OCI-LY1 (cell line): ENCODE measurements at regions not wholly inside any gene's neighbourhood (a gene's known extent, or its start where the extent isn't known, plus 50 kb on each side); places are given as distances from the start of the nearest gene placed in this dataset.

Source experiments
- H2AFZ ChIP-seq: fragments of 200-600 bp; sonication (generic), shearing (Covaris generic); 2 replicates; pipeline ENCODE4 v1.6.0; 2014; ENCODE audit warnings: antibody characterized with exemption, mild to moderate bottlenecking, low read length
- H3F3A ChIP-seq: fragments of 200-600 bp; sonication (generic), shearing (Covaris generic); 2 replicates; pipeline ENCODE4 v1.6.0; 2014; ENCODE audit warnings: mild to moderate bottlenecking, antibody characterized with exemption, low read length, moderate library complexity; ENCODE audit not compliant: insufficient read depth
- H3K27ac ChIP-seq: fragments of 200-600 bp; sonication (generic); 2 replicates; pipeline ENCODE4 v1.5.1; 2014; ENCODE audit warnings: low read length, mixed run types, mild to moderate bottlenecking, low read depth; ENCODE audit not compliant: poor library complexity, severe bottlenecking
- H3K27me3 ChIP-seq: fragments of 200-600 bp; sonication (generic); 2 replicates; pipeline ENCODE4 v1.6.0; 2014; ENCODE audit warnings: antibody characterized with exemption, mild to moderate bottlenecking, low read length, moderate library complexity; ENCODE audit not compliant: insufficient read depth
- H3K36me3 ChIP-seq: fragments of 200-600 bp; sonication (generic); 2 replicates; pipeline ENCODE4 v1.6.1; 2014; ENCODE audit warnings: mild to moderate bottlenecking, antibody characterized with exemption, low read length, moderate library complexity, mixed read lengths; ENCODE audit not compliant: insufficient read depth
- H3K4me1 ChIP-seq: fragments of 200-600 bp; sonication (generic); 2 replicates; pipeline ENCODE4 v1.5.1; 2014; ENCODE audit warnings: mild to moderate bottlenecking, low read length, moderate library complexity; ENCODE audit not compliant: insufficient read depth, severe bottlenecking
- H3K4me2 ChIP-seq: fragments of 200-600 bp; sonication (generic), shearing (Covaris generic); 2 replicates; pipeline ENCODE4 v1.6.1; 2014; ENCODE audit warnings: low read length
- H3K4me3 ChIP-seq: fragments of 200-600 bp; sonication (generic); 2 replicates; pipeline ENCODE4 v1.5.1; 2014; ENCODE audit warnings: low read length, low read depth, mild to moderate bottlenecking, mixed read lengths; ENCODE audit not compliant: poor library complexity, severe bottlenecking
- H3K79me2 ChIP-seq: fragments of 200-600 bp; shearing (Covaris generic); 2 replicates; pipeline ENCODE4 v1.6.1; 2016; ENCODE audit warnings: mixed run types, low read length, mixed read lengths; ENCODE audit not compliant: insufficient read depth
- H3K9ac ChIP-seq: fragments of 200-600 bp; sonication (generic), shearing (Covaris generic); 2 replicates; pipeline ENCODE4 v1.6.1; 2014; ENCODE audit warnings: mild to moderate bottlenecking, low read length, mixed read lengths
- H3K9me2 ChIP-seq: fragments of 200-600 bp; sonication (generic), shearing (Covaris generic); 2 replicates; pipeline ENCODE4 v1.6.1; 2014; ENCODE audit warnings: low read depth, mild to moderate bottlenecking, low read length, mixed read lengths
- H3K9me3 ChIP-seq: fragments of 200-600 bp; shearing (Covaris generic); 2 replicates; pipeline ENCODE4 v1.6.1; 2014; ENCODE audit warnings: low read length, mixed read lengths
- H4K20me1 ChIP-seq: fragments of 200-600 bp; sonication (generic), shearing (Covaris generic); 2 replicates; pipeline ENCODE4 v1.6.0; 2016; ENCODE audit warnings: mild to moderate bottlenecking, low read length; ENCODE audit not compliant: insufficient read depth
- EZH2 ChIP-seq: fragments of 200-600 bp; sonication (generic), shearing (Covaris generic); IDR thresholded peaks from 2 replicates; pipeline ENCODE4 v1.8.0; 2017; ENCODE audit warnings: borderline replicate concordance, mixed run types, mild to moderate bottlenecking, antibody characterized with exemption, low read length, moderate library complexity, mixed read lengths
- TF ChIP-seq, protein P1 (sequence below): fragments of 200-600 bp; sonication (generic), shearing (Covaris generic); IDR thresholded peaks from 2 replicates; pipeline ENCODE4 v1.5.1; 2017; ENCODE audit warnings: mild to moderate bottlenecking, antibody characterized with exemption, low read length, moderate library complexity, mixed read lengths

DNA sequence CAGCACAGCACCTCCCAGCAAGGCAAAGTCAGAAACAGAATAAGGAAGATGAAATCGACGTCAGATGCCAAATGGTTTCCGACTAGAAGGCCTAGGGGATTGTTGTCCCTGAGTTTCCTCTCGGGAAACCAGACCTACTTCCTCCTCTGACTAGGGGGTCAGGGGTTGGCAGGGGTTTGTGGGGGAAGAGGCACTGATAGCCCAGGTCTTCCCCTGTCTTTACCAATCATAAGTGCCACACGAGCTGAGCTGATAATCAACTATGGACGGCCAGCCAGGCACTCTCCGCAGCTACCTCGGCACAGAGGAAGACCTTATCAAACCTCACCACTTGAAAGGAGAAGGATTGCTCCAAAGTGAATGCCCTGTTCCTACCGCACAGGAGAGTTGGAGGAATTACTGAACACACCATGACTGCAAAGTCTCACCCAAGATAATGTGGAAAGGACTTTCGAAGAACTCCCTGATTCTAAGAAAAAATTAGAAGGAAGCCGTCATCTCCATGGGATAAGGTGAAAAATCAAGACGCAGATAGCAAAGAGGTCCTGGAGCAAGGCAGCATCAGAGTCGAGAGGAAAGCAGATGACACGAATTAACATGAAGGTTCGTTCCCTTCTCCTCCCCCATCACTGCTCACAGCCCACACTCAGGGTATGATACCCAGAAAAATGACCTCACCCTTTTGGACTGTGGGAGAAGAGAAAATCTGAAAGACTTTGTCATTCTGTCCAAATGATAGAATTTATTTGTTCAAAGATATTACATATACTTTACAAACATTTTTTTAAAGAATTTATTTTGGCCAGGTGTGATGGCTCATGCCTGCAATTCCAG, 77.7 kb upstream of the MED13L start:
- Histone ChIP-seq H3K79me2 (no peaks in the 10 kb centered on the region), H3K4me3 (no peak overlapping the region), H2AFZ (no peak overlapping the region), H3K27ac (no peak overlapping the region), H4K20me1 (no peaks in the 10 kb centered on the region), H3K4me2 (no peak overlapping the region), H3K9me3 (no peaks in the 10 kb centered on the region), H3K27me3 (no peaks in the 10 kb centered on the region), H3F3A (no peaks in the 10 kb centered on the region), H3K36me3 (no peaks in the 10 kb centered on the region; the same call in 1 of the 2 replicates), H3K9ac (no peak overlapping the region), H3K9me2 (no peaks in the 10 kb centered on the region), H3K4me1 (no peaks in the 10 kb centered on the region)
- TF ChIP-seq, protein P1, sequence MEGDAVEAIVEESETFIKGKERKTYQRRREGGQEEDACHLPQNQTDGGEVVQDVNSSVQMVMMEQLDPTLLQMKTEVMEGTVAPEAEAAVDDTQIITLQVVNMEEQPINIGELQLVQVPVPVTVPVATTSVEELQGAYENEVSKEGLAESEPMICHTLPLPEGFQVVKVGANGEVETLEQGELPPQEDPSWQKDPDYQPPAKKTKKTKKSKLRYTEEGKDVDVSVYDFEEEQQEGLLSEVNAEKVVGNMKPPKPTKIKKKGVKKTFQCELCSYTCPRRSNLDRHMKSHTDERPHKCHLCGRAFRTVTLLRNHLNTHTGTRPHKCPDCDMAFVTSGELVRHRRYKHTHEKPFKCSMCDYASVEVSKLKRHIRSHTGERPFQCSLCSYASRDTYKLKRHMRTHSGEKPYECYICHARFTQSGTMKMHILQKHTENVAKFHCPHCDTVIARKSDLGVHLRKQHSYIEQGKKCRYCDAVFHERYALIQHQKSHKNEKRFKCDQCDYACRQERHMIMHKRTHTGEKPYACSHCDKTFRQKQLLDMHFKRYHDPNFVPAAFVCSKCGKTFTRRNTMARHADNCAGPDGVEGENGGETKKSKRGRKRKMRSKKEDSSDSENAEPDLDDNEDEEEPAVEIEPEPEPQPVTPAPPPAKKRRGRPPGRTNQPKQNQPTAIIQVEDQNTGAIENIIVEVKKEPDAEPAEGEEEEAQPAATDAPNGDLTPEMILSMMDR, result no peak
- TF ChIP-seq EZH2, result no peak

GRCh38 chr12:116358536-116358892, 81.0 kb upstream of the MED13L start:
- Histone ChIP-seq H3F3A (no peaks in the 10 kb centered on the region), H3K79me2 (no peaks in the 10 kb centered on the region), H3K9me3 (no peaks in the 10 kb centered on the region), H3K9ac (no peak overlapping the region), H3K36me3 (no peaks in the 10 kb centered on the region), H3K27me3 (no peaks in the 10 kb centered on the region), H3K4me2 (peak overlapping the region; percentile 16; the same call in 1 of the 2 replicates), H2AFZ (no peak overlapping the region), H3K27ac (no peak overlapping the region), H3K4me3 (no peak overlapping the region), H3K4me1 (no peaks in the 10 kb centered on the region), H4K20me1 (no peaks in the 10 kb centered on the region), H3K9me2 (no peaks in the 10 kb centered on the region)
- TF ChIP-seq, protein P1, result no peak
- TF ChIP-seq EZH2, result no peak

DNA sequence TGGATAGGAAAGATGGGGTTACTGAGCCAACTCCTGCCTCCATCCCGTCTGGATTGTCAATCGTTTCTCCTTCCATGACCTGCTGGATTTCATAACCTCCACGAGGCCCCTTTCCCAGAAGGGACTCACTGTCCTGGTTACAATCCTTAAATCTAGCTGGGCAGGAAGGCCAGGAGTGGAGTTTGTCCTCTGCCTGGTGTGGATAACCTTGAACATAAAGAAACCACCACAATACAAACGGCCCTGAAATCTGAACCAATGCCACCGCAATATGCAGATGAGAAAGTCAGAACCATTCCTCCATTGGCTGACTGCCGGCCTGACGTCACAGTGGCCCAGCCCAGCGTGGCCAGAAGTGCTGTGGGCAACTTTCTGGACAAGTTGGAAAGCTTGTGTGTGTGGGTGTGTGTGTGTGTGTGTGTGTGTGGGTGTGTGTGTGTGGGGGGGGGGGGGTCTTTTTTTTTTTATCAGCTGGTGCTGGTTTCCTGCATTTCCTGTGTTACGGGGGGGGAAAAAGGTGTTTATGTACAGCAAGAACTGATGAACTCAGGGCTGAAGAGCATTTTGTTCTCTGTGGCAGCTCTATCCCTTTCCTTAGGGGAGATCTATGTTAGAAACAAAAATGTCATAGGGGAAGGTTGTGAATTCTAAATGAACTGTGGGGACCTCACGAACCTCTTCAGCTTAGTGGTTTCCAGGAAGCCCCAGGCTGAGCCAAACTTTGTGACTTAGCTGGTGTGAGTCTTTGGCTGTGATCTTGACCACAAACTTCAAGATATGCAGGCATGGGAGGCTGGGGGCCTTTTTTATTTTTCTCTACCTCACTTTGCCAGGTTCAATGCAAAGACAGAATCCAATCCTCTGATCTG, 81.6 kb upstream of the MED13L start:
- Histone ChIP-seq H3K79me2 (no peaks in the 10 kb centered on the region), H3K9ac (no peak overlapping the region), H2AFZ (no peak overlapping the region), H3F3A (no peaks in the 10 kb centered on the region), H3K9me3 (no peaks in the 10 kb centered on the region), H3K4me2 (peak overlapping the region; percentile 16; the same call in 1 of the 2 replicates), H3K27ac (no peak overlapping the region), H3K36me3 (no peaks in the 10 kb centered on the region), H3K9me2 (no peaks in the 10 kb centered on the region), H4K20me1 (no peaks in the 10 kb centered on the region), H3K27me3 (no peaks in the 10 kb centered on the region), H3K4me1 (no peaks in the 10 kb centered on the region), H3K4me3 (no peak overlapping the region)
- TF ChIP-seq, protein P1, result no peak
- no peak for TF ChIP-seq EZH2
